ENCODE measurements at regions not wholly inside any gene's neighbourhood (a gene's known extent, or its start where the extent isn't known, plus 50 kb on each side); places are given as distances from the start of the nearest gene placed in this dataset.
"Not testable (repeated sequence)": the region's sequence is repeated elsewhere in the genome, so short reads cannot be mapped to it uniquely, and the experiment has no call there.

DNA sequence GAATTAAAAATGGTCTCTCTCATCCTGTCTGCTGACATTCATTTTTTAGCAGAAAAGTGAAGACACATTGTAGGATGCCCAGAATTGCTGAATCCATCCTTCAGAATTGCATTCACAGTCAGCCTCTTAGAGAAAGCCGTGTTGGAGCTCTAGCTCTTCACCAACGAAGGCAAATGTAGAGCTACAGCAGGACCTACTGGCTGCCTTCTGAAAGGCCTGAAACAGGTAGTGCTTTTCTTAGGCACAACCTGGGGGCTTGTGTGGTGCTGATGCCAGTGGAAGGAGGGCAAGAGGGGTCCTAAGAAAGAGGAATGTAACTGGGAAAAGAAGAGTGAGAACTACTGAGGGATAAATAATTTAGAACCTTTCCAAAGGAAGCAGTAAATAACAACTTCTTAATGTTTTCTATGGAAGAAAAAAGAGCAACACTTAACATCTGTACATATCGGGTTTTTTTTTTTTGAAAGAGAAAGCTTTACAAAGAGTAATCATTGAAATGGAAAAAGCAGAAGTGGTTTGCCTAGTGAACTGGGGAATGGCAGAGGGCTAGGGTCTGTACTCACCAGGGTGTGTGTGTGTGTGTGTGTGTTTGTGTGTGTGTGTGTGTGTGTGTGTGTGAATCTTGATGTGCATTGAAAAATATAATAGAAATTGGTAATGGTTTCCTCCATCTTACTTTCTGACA lies 297.8 kb downstream of the SATB1 start:
- no peak for DNase-seq (ENCODE audit: low read depth in 2 of 2)

- DNase-seq (ENCODE audit: low read depth in 2 of 2) = no peak
Measured at GRCh38 chr3:18126772-18127171, 298.4 kb downstream of the SATB1 start.

GRCh38 chr3:18124501-18124900 lies 300.6 kb downstream of the SATB1 start:
- no peak for DNase-seq (ENCODE audit: low read depth in 2 of 2)

- DNase-seq (ENCODE audit: low read depth in 2 of 2) = no peak
Measured at GRCh38 chr3:18122264-18122663, 302.9 kb downstream of the SATB1 start.

DNA sequence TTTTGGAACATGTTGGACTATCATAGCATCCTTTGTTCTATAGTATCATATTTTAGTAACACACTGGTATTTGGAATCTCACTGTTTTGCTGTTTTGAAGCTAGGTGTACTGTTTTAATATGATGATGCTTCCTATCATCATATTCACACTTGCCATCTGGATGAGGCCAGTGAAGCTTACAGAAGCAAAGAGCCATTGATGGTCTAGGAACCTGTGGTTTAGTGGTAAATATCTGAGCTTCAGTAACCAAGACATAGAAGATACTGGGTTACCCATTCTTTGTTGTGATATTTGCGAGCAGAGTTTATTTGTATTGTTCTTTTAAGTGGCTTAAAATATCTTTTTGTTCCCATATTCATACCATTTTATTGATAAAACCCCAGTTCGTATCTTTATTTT lies 304.1 kb downstream of the SATB1 start:
- DNase-seq (ENCODE audit: low read depth in 2 of 2) = no peak

GRCh38 chr3:18119866-18120265 lies 305.3 kb downstream of the SATB1 start:
- DNase-seq (ENCODE audit: low read depth in 2 of 2) = no peak

GRCh38 chr3:18114894-18115293 lies 310.2 kb downstream of the SATB1 start:
- no peak for DNase-seq (ENCODE audit: low read depth in 2 of 2)

DNA sequence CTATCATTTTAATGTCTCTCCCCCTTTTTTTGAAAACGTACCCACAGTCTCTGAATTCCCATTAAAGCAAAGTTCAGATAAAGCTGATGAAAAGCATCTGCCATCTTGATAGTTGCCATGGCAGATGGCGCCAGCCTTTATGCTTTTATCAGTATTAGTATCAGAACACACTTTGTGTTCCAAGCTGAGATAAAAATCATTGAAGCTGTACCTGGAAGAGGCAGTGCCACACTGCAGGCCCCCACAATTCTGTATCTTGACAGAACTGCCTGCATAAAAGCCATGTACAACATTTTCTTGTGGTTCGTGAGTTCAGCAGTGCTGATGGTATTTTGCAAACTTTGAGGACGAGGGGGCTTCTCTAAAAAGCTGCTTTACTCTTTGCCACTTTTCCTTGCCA lies 311.7 kb downstream of the SATB1 start:
- no peak for DNase-seq (ENCODE audit: low read depth in 2 of 2)

GRCh38 chr3:18112674-18113375 lies 312.3 kb downstream of the SATB1 start:
- no peak for DNase-seq (ENCODE audit: low read depth in 2 of 2)

- no peak for DNase-seq (ENCODE audit: low read depth in 2 of 2)
Measured at GRCh38 chr3:18111796-18112232, 313.3 kb downstream of the SATB1 start.

DNA sequence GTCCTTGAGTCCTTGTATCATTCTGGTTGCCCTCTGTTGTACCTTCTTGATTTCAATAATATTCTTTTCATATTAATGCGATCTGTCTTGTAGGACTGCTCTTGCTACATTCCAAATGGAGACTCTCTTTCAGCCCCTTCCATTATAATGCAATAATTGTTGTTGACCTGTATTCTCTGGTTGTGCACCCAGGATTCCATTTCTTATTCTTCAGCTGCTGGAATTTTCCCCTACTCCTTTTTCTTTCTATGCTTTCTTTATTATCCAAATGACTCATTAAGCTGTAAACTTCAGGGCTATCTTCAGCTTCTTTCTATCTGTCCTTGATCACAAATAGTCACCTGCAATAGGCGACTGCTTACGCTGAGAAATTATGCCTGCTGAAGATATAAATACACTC lies 321.5 kb downstream of the SATB1 start:
- DNase-seq (ENCODE audit: low read depth in 2 of 2) = no peak

DNA sequence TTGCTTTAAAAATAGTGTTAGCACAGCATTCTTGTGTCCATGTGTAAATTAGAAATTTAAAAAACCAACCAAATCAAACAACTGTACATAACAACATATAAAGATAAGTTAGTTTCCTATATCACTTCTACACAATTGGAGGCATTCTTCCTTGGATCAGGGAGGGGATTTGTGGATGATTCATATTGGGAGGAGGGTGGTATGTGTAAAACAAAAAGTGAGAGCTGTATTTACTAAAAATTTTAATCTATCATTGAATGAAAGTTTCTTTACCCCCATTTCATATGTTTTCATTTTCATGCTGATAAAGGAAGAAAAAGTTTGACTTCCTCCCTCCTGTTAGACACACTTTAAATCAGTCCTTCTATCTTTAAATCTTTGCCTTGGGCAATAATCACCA lies 325.0 kb downstream of the SATB1 start:
- DNase-seq (ENCODE audit: low read depth in 2 of 2) = no peak

- no peak for DNase-seq (ENCODE audit: low read depth in 2 of 2)
Measured at GRCh38 chr3:18099611-18100010, 325.5 kb downstream of the SATB1 start.

GRCh38 chr3:18098960-18099587 lies 326.1 kb downstream of the SATB1 start:
- no peak for DNase-seq (ENCODE audit: low read depth in 2 of 2)

DNA sequence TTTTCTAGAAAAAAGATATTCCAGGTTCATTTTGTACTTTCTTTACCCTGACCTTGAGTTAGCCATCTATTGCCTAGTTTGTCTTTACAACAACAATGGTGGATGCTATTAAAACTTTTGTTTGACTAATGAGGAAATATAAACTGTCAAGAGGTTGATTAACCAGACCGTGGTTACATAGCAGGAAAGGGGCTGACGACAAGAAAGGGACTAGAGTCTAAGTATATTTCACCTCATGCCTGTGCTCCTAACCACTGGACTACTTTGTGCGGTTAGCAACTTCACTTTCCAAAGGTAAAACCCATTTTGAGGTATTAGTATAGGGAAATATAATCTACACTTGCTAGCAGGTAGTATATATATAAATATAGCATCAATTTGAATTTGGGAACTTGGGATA lies 327.1 kb downstream of the SATB1 start:
- DNase-seq (ENCODE audit: low read depth in 2 of 2) = no peak

DNA sequence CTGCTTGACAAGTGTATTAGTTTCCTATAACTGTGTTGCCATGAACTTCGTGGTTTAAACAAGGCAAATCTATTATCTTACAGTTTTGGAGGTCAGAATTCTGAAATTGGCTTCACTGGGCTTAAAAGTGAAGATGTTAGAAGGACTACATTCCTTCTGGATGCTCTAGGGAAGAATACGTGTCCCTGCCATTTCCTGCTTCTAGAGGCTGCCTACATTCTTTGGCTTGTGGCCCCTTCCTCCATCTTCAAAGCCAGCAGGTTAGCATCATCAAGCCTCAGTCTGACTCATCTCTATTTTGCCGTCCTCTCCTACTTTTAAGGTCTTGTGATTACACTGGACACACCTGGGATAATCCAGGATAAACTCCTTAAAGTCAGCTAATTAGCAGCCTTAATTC lies 327.7 kb downstream of the SATB1 start:
- DNase-seq (ENCODE audit: low read depth in 2 of 2) = no peak

DNA sequence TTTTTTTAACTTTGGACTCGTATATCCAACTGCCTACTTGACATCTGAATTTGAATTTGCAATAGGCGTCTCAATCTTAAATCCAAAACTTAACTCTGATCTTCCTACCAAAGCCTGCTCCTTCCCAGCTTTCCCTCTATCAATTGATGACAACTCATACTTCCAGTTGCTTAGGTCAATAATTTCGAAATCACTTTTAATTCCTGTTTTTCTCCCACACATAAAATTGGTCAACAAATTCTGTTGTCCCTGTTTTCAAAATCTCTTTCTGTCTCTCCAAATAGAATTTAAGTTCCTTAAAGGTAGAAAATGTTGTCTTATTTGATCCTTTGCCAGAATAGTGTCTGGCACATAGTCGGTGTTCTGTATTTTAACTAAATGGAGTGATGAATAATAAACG lies 332.4 kb downstream of the SATB1 start:
- DNase-seq (ENCODE audit: low read depth in 2 of 2) = no peak

- no peak for DNase-seq (ENCODE audit: low read depth in 2 of 2)
Measured at GRCh38 chr3:18090377-18090776, 334.8 kb downstream of the SATB1 start.

GRCh38 chr3:18087988-18088387 lies 337.2 kb downstream of the SATB1 start:
- DNase-seq (ENCODE audit: low read depth in 2 of 2) = no peak

DNA sequence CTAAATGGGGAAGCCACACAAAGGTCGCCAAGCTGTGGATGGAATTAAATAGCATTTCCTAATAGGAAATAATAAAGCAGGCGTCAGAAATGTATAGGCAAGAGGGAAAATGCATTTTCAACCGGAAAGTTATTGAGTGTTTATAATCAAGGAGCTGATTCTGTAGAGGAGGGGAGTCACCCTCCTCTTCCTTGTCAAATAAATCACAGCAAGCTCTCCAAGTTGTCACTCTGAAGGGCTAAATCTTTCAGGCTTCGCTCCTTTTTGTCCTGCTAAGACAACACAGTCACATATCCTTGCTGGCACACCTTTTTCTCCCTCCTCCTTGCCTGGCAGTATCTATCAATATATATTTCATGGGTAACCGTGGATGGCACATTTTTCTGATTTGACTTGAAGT lies 338.4 kb downstream of the SATB1 start:
- no peak for DNase-seq (ENCODE audit: low read depth in 2 of 2)

GRCh38 chr3:18086078-18086477 lies 339.1 kb downstream of the SATB1 start:
- DNase-seq (ENCODE audit: low read depth in 2 of 2) = no peak

GRCh38 chr3:18085429-18085828 lies 339.7 kb downstream of the SATB1 start:
- DNase-seq (ENCODE audit: low read depth in 2 of 2) = no peak

- DNase-seq (ENCODE audit: low read depth in 2 of 2) = not testable (repeated sequence)
Measured at GRCh38 chr3:18083273-18083590, 340.8 kb upstream of the TBC1D5 start.
